PFSK-1 (cell line): ENCODE measurements at regions not wholly inside any gene's neighbourhood (a gene's known extent, or its start where the extent isn't known, plus 50 kb on each side); places are given as distances from the start of the nearest gene placed in this dataset.

ENCODE experiments used
- FOXP2 ChIP-seq: optimal IDR thresholded peaks from 2 replicates; pipeline ENCODE3; 2011; ENCODE audit warnings: borderline replicate concordance, control low read depth, inconsistent platforms; ENCODE audit not compliant: insufficient read depth; ENCODE audit errors: extremely low read length, extremely low read depth
- POLR2AphosphoS5 ChIP-seq: IDR thresholded peaks from 2 replicates; pipeline ENCODE4 v1.6.1; 2012; ENCODE audit warnings: low read depth, mild to moderate bottlenecking, control low read depth, low read length, moderate library complexity
- REST ChIP-seq, 2 experiments: IDR thresholded peaks; 2 replicates each; pipeline versions ENCODE4 v1.6.1 to v1.8.0; 2011 to 2012; ENCODE audit warnings: low read depth in 2 of 2, low read length in 2 of 2, control low read depth in 1 of 2, inconsistent platforms in 1 of 2, mild to moderate bottlenecking in 1 of 2, moderate library complexity in 1 of 2; ENCODE audit not compliant: insufficient read depth in 1 of 2
- SIN3A ChIP-seq: IDR thresholded peaks from 2 replicates; pipeline ENCODE4 v1.6.1; 2012; ENCODE audit warnings: mild to moderate bottlenecking, low read length, moderate library complexity, borderline replicate concordance; ENCODE audit not compliant: insufficient read depth
- TAF1 ChIP-seq: IDR thresholded peaks from 2 replicates; pipeline ENCODE4 v1.6.1; 2012; ENCODE audit warnings: low read length, control low read depth, borderline replicate concordance; ENCODE audit not compliant: insufficient read depth

GRCh38 chr5:15384581-15384980 is 115.4 kb upstream of the FBXL7 start:
- TF ChIP-seq REST (IDR thresholded peaks at IDR 0.05; ENCODE audit: insufficient read depth in 1 of 2, low read depth in 2 of 2, low read length in 2 of 2) (no peak), POLR2AphosphoS5 (no peak)

GRCh38 chr5:15384176-15384575 is 115.8 kb upstream of the FBXL7 start:
- TF ChIP-seq SIN3A (no peak), REST (IDR thresholded peaks at IDR 0.05; ENCODE audit: insufficient read depth in 1 of 2, low read depth in 2 of 2, low read length in 2 of 2) (peak in 1 of 2 experiments; percentile 64; a peak in 1 of 4 replicates)

GRCh38 chr5:15383469-15383868 is 116.5 kb upstream of the FBXL7 start:
- TF ChIP-seq TAF1, result no peak
- TF ChIP-seq FOXP2, result no peak
- TF ChIP-seq POLR2AphosphoS5, result no peak
- no peak for TF ChIP-seq SIN3A
- no peak for TF ChIP-seq REST (IDR thresholded peaks at IDR 0.05; ENCODE audit: insufficient read depth in 1 of 2, low read depth in 2 of 2, low read length in 2 of 2)

- no peak for TF ChIP-seq REST (IDR thresholded peaks at IDR 0.05; ENCODE audit: insufficient read depth in 1 of 2, low read depth in 2 of 2, low read length in 2 of 2)
- no peak for TF ChIP-seq TAF1
- no peak for TF ChIP-seq POLR2AphosphoS5
- no peak for TF ChIP-seq FOXP2
- TF ChIP-seq SIN3A, result no peak
Measured at GRCh38 chr5:15383021-15383420, 117.0 kb upstream of the FBXL7 start.

GRCh38 chr5:15377573-15378340 is 122.2 kb upstream of the FBXL7 start:
- TF ChIP-seq FOXP2 (no peak), SIN3A (no peak), TAF1 (no peak), POLR2AphosphoS5 (no peak), REST (IDR thresholded peaks at IDR 0.05; ENCODE audit: insufficient read depth in 1 of 2, low read depth in 2 of 2, low read length in 2 of 2) (no peak)
